SK-N-SH (cell line): ENCODE measurements at regions not wholly inside any gene's neighbourhood (a gene's known extent, or its start where the extent isn't known, plus 50 kb on each side); places are given as distances from the start of the nearest gene placed in this dataset.

Experiments
- CTCF ChIA-PET: fragments of 300-600, 350-600 bp; formaldehyde crosslinking; extraction: SDS; loops from one replicate; lab custom pipeline; 2021; lab: Yijun Ruan, JAX
- POLR2A ChIA-PET: fragments of 350-600 bp; sonication (Branson Sonifier 250); formaldehyde crosslinking; extraction: SDS; loops from one replicate; lab custom pipeline; 2020; ENCODE audit warnings: antibody characterized with exemption, inconsistent platforms; lab: Yijun Ruan, JAX
- DNase-seq: peaks from one replicate; pipeline ENCODE4 v3.0.0; 2012
- H2AFZ ChIP-seq: fragments of 200-600 bp; sonication (generic); 2 replicates; pipeline ENCODE4 v1.8.1; 2016; ENCODE audit warnings: antibody characterized with exemption, mild to moderate bottlenecking, low read depth
- H3F3A ChIP-seq: fragments of 200-600 bp; sonication (generic); replicated peaks from 2 replicates; pipeline ENCODE3; 2016; ENCODE audit warnings: antibody characterized with exemption, mild to moderate bottlenecking; ENCODE audit not compliant: insufficient read depth
- H3K27ac ChIP-seq, 2 experiments: fragments of 200-500 bp in 1 of 2; fragments of 200-600 bp in 1 of 2; sonication (Bioruptor generic) in 1 of 2; sonication (generic), shearing (Covaris generic) in 1 of 2; 2 replicates each; pipeline versions ENCODE4 v1.5.1 to v1.6.1; 2014 to 2016; ENCODE audit warnings: low read depth in 2 of 2, inconsistent platforms in 1 of 2, low read length in 1 of 2, mild to moderate bottlenecking in 1 of 2, mixed read lengths in 1 of 2
- H3K27me3 ChIP-seq: fragments of 200-600 bp; sonication (generic), shearing (Covaris generic); 2 replicates; pipeline ENCODE4 v1.6.1; 2016; ENCODE audit warnings: mixed run types; ENCODE audit not compliant: insufficient read depth
- H3K36me3 ChIP-seq, 2 experiments: fragments of 200-500 bp in 1 of 2; fragments of 200-600 bp in 1 of 2; sonication (Bioruptor generic) in 1 of 2; sonication (generic) in 1 of 2; replicated peaks in 1 of 2; 2 replicates each; pipeline versions ENCODE3 to v1.5.1; 2014 to 2016; ENCODE audit warnings: low read length in 1 of 2, mild to moderate bottlenecking in 1 of 2; ENCODE audit not compliant: insufficient read depth in 2 of 2, control insufficient read depth in 1 of 2
- H3K4me1 ChIP-seq, 2 experiments: fragments of 200-500 bp in 1 of 2; fragments of 200-600 bp in 1 of 2; sonication (Bioruptor generic) in 1 of 2; sonication (generic), shearing (Covaris generic) in 1 of 2; 2 replicates each; pipeline versions ENCODE4 v1.5.1 to v1.6.1; 2014 to 2016; ENCODE audit warnings: low read depth in 1 of 2, low read length in 1 of 2, mixed run types in 1 of 2; ENCODE audit not compliant: insufficient read depth in 2 of 2, control insufficient read depth in 1 of 2
- H3K4me2 ChIP-seq: fragments of 200-600 bp; sonication (generic), shearing (Covaris generic); 2 replicates; pipeline ENCODE4 v1.6.1; 2017; ENCODE audit warnings: mixed run types
- H3K4me3 ChIP-seq, 2 experiments: fragments of 200-500 bp in 1 of 2; fragments of 200-600 bp in 1 of 2; sonication (Bioruptor generic) in 1 of 2; sonication (generic), shearing (Covaris generic) in 1 of 2; 2 replicates each; pipeline versions ENCODE4 v1.5.1 to v1.8.1; 2014 to 2016; ENCODE audit warnings: low read depth in 2 of 2, inconsistent platforms in 1 of 2, low read length in 1 of 2, mild to moderate bottlenecking in 1 of 2, mixed read lengths in 1 of 2, moderate library complexity in 1 of 2
- H3K79me2 ChIP-seq: fragments of 200-600 bp; sonication (generic); 2 replicates; pipeline ENCODE4 v1.8.1; 2017; ENCODE audit warnings: mild to moderate bottlenecking; ENCODE audit not compliant: insufficient read depth
- H3K9ac ChIP-seq: fragments of 200-600 bp; sonication (generic); 2 replicates; pipeline ENCODE4 v1.6.1; 2017; ENCODE audit warnings: mixed run types
- H3K9me2 ChIP-seq: fragments of 200-600 bp; sonication (generic); 2 replicates; pipeline ENCODE4 v1.6.1; 2017; ENCODE audit warnings: mixed run types
- H3K9me3 ChIP-seq: fragments of 200-600 bp; sonication (generic); 2 replicates; pipeline ENCODE4 v1.6.1; 2017; ENCODE audit warnings: mixed run types, mild to moderate bottlenecking, moderate library complexity
- H4K20me1 ChIP-seq: fragments of 200-600 bp; sonication (generic); 2 replicates; pipeline ENCODE4 v1.6.1; 2017; ENCODE audit warnings: mild to moderate bottlenecking, mixed run types; ENCODE audit not compliant: insufficient read depth
- CHD2 ChIP-seq: fragments of 150-350 bp; IDR thresholded peaks from 2 replicates; pipeline ENCODE4 v1.6.1; 2018; ENCODE audit warnings: low read length; ENCODE audit not compliant: partially characterized antibody
- FOSL2 ChIP-seq: IDR thresholded peaks from 2 replicates; pipeline ENCODE4 v1.4.0; 2012; ENCODE audit warnings: low read depth, mild to moderate bottlenecking, moderate library complexity, borderline replicate concordance
- FOXM1 ChIP-seq: IDR thresholded peaks from 2 replicates; pipeline ENCODE4 v1.4.0; 2012; ENCODE audit warnings: low read depth, mild to moderate bottlenecking
- GATA2 ChIP-seq: sonication (generic); formaldehyde crosslinking; IDR thresholded peaks from 2 replicates; pipeline ENCODE4 v1.5.0; 2020; ENCODE audit warnings: mild to moderate bottlenecking, missing genetic modification reagents
- JUND ChIP-seq: IDR thresholded peaks from 2 replicates; pipeline ENCODE4 v1.4.0; 2012
- MXI1 ChIP-seq: IDR thresholded peaks from 2 replicates; pipeline ENCODE4 v1.6.1; 2012; ENCODE audit warnings: mild to moderate bottlenecking, low read depth, low read length, improper control_type of control experiment
- NFIC ChIP-seq: IDR thresholded peaks from 2 replicates; pipeline ENCODE4 v1.4.0; 2012; ENCODE audit warnings: borderline replicate concordance
- POLR2AphosphoS5 ChIP-seq: IDR thresholded peaks from 2 replicates; pipeline ENCODE4 v1.6.1; 2012; ENCODE audit warnings: low read depth, low read length
- RAD21 ChIP-seq: IDR thresholded peaks from 2 replicates; pipeline ENCODE4 v1.6.1; 2012; ENCODE audit warnings: mild to moderate bottlenecking, low read length
- RXRA ChIP-seq: IDR thresholded peaks from 2 replicates; pipeline ENCODE4 v1.4.0; 2012; ENCODE audit warnings: low read depth, mild to moderate bottlenecking, borderline replicate concordance
- SMC3 ChIP-seq: IDR thresholded peaks from 2 replicates; pipeline ENCODE4 v1.6.1; 2012; ENCODE audit warnings: low read depth, low read length, improper control_type of control experiment
- TAF1 ChIP-seq: IDR thresholded peaks from 2 replicates; pipeline ENCODE4 v1.6.1; 2012; ENCODE audit warnings: low read depth, mild to moderate bottlenecking, low read length, moderate library complexity, borderline replicate concordance
- TCF12 ChIP-seq: IDR thresholded peaks from 2 replicates; pipeline ENCODE4 v1.4.0; 2012
- TEAD4 ChIP-seq: IDR thresholded peaks from 2 replicates; pipeline ENCODE4 v1.4.0; 2012; ENCODE audit warnings: mild to moderate bottlenecking, borderline replicate concordance; ENCODE audit not compliant: insufficient read depth
- WGBS: methylation state at CpG from one replicate; pipeline ENCODE4 v1.1.6; 2017; ENCODE audit warnings: low lambda C conversion rate; 5-methylcytosine and 5-hydroxymethylcytosine counted together
- TF ChIP-seq, protein P1 (sequence below): fragments of 150-350 bp; IDR thresholded peaks from 2 replicates; pipeline ENCODE4 v1.6.1; 2016; ENCODE audit warnings: mild to moderate bottlenecking, low read depth, low read length
- TF ChIP-seq, protein P2 (sequence below): IDR thresholded peaks from 2 replicates; pipeline ENCODE4; 2012
- TF ChIP-seq, protein P3 (sequence below): IDR thresholded peaks from 2 replicates; pipeline ENCODE4 v1.6.1; 2012; ENCODE audit warnings: mild to moderate bottlenecking, low read depth, low read length, moderate library complexity
- TF ChIP-seq, protein P4 (sequence below): fragments of 200-600 bp; sonication (generic); IDR thresholded peaks from 2 replicates; pipeline ENCODE4 v1.6.1; 2017; ENCODE audit warnings: antibody characterized with exemption, mild to moderate bottlenecking, moderate library complexity

GRCh38 chr2:147027436-147027835, 817.4 kb upstream of the ACVR2A start:
- no peaks in the 10 kb centered on the region for H3K9me2 ChIP-seq
- H3F3A ChIP-seq = no peaks in the 10 kb centered on the region
- DNase-seq = no peak
- no peaks in the 10 kb centered on the region for H3K79me2 ChIP-seq
- no peak overlapping the region for H3K9ac ChIP-seq
- TF ChIP-seq FOXM1 (no peak), TAF1 (no peak), RXRA (no peak), FOSL2 (no peak), JUND (no peak), TEAD4 (no peak), GATA2 (CRISPR knock-in tag) (no peak), SMC3 (no peak), RAD21 (no peak), POLR2AphosphoS5 (no peak), MXI1 (no peak), NFIC (no peak), TCF12 (no peak), CHD2 (no peak)
- TF ChIP-seq, protein P1, sequence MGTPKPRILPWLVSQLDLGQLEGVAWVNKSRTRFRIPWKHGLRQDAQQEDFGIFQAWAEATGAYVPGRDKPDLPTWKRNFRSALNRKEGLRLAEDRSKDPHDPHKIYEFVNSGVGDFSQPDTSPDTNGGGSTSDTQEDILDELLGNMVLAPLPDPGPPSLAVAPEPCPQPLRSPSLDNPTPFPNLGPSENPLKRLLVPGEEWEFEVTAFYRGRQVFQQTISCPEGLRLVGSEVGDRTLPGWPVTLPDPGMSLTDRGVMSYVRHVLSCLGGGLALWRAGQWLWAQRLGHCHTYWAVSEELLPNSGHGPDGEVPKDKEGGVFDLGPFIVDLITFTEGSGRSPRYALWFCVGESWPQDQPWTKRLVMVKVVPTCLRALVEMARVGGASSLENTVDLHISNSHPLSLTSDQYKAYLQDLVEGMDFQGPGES = no peak
- TF ChIP-seq, protein P2, sequence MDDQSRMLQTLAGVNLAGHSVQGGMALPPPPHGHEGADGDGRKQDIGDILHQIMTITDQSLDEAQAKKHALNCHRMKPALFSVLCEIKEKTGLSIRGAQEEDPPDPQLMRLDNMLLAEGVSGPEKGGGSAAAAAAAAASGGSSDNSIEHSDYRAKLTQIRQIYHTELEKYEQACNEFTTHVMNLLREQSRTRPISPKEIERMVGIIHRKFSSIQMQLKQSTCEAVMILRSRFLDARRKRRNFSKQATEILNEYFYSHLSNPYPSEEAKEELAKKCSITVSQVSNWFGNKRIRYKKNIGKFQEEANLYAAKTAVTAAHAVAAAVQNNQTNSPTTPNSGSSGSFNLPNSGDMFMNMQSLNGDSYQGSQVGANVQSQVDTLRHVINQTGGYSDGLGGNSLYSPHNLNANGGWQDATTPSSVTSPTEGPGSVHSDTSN = no peak
- TF ChIP-seq, protein P3, sequence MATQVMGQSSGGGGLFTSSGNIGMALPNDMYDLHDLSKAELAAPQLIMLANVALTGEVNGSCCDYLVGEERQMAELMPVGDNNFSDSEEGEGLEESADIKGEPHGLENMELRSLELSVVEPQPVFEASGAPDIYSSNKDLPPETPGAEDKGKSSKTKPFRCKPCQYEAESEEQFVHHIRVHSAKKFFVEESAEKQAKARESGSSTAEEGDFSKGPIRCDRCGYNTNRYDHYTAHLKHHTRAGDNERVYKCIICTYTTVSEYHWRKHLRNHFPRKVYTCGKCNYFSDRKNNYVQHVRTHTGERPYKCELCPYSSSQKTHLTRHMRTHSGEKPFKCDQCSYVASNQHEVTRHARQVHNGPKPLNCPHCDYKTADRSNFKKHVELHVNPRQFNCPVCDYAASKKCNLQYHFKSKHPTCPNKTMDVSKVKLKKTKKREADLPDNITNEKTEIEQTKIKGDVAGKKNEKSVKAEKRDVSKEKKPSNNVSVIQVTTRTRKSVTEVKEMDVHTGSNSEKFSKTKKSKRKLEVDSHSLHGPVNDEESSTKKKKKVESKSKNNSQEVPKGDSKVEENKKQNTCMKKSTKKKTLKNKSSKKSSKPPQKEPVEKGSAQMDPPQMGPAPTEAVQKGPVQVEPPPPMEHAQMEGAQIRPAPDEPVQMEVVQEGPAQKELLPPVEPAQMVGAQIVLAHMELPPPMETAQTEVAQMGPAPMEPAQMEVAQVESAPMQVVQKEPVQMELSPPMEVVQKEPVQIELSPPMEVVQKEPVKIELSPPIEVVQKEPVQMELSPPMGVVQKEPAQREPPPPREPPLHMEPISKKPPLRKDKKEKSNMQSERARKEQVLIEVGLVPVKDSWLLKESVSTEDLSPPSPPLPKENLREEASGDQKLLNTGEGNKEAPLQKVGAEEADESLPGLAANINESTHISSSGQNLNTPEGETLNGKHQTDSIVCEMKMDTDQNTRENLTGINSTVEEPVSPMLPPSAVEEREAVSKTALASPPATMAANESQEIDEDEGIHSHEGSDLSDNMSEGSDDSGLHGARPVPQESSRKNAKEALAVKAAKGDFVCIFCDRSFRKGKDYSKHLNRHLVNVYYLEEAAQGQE = no peak
- TF ChIP-seq, protein P4, sequence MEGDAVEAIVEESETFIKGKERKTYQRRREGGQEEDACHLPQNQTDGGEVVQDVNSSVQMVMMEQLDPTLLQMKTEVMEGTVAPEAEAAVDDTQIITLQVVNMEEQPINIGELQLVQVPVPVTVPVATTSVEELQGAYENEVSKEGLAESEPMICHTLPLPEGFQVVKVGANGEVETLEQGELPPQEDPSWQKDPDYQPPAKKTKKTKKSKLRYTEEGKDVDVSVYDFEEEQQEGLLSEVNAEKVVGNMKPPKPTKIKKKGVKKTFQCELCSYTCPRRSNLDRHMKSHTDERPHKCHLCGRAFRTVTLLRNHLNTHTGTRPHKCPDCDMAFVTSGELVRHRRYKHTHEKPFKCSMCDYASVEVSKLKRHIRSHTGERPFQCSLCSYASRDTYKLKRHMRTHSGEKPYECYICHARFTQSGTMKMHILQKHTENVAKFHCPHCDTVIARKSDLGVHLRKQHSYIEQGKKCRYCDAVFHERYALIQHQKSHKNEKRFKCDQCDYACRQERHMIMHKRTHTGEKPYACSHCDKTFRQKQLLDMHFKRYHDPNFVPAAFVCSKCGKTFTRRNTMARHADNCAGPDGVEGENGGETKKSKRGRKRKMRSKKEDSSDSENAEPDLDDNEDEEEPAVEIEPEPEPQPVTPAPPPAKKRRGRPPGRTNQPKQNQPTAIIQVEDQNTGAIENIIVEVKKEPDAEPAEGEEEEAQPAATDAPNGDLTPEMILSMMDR = no peak
- no peak overlapping the region for H3K27ac ChIP-seq
- no peak overlapping the region for H2AFZ ChIP-seq
- H3K36me3 ChIP-seq = no peaks in the 10 kb centered on the region
- H3K27me3 ChIP-seq = no peaks in the 10 kb centered on the region
- ChIA-PET CTCF (no interaction called here), POLR2A (no interaction called here)
- no peaks in the 10 kb centered on the region for H3K9me3 ChIP-seq
- 2% methylated on average over 1 of the region's 1 CpG for WGBS
- no peaks in the 10 kb centered on the region for H4K20me1 ChIP-seq
- no peak overlapping the region for H3K4me3 ChIP-seq
- H3K4me2 ChIP-seq = no peak overlapping the region
- no peaks in the 10 kb centered on the region for H3K4me1 ChIP-seq
